Activated naive CD8-positive, alpha-beta T cell treated with anti-CD3 and anti-CD28 coated beads for 36 hours (primary cell): ENCODE measurements at regions not wholly inside any gene's neighbourhood (a gene's known extent, or its start where the extent isn't known, plus 50 kb on each side); places are given as distances from the start of the nearest gene placed in this dataset.

ENCODE experiments used
- DNase-seq: peaks from one replicate; pipeline ENCODE4 v3.0.0; 2021
- H3K27ac Mint-ChIP-seq: one replicate; pipeline ENCODE4 v1.8.0; 2022; ENCODE audit warnings: mild to moderate bottlenecking, moderate library complexity, mixed read lengths
- H3K27me3 Mint-ChIP-seq: one replicate; pipeline ENCODE4 v1.8.0; 2022; ENCODE audit warnings: mild to moderate bottlenecking, mixed read lengths
- H3K36me3 Mint-ChIP-seq: one replicate; pipeline ENCODE4 v1.8.0; 2021; ENCODE audit warnings: mild to moderate bottlenecking, mixed read lengths
- H3K4me1 Mint-ChIP-seq: one replicate; pipeline ENCODE4 v1.8.0; 2021; ENCODE audit warnings: mixed read lengths
- H3K4me3 Mint-ChIP-seq: one replicate; pipeline ENCODE4 v1.8.0; 2022; ENCODE audit warnings: mild to moderate bottlenecking, moderate library complexity, mixed read lengths
- H3K9me3 Mint-ChIP-seq: one replicate; pipeline ENCODE4 v1.8.0; 2022; ENCODE audit warnings: mixed read lengths

DNA sequence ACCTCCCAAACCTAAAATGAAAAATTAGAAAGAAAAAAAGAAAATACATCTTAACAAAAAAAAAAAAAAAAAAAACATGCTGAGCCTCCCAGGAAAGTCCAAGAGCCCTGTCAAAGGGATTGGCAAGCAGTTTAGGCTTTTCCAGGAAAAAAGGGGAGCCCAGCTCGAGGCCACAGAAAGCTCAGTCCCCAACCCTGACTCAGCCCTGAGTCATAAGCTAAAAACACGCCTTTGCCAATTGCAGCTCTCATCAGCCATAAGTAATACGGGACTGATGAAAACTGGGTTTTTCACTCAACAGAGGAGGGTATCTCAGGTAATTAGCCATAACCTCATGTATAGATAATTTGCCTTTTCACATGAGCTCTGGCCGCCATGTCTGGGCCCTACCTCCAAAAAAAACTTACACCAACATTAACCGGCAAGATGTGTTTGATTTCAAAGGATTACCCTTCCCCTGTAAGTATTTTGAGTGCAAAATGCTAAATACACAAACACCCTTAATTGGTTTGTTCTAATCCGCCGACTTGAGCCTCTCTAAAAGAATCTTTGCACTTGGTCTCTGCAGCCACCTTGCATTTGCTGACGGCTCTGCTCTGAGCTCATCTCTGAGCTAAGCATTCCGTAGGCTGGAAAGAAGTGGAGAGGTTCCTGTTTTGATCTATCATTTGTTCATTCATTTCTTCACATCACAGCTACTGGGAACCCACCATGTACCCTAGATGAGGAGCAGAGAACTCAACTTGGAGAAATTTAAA lies 319.2 kb downstream of the BCL11B start:
- Mint-ChIP-seq H3K27me3 (no peaks in the 10 kb centered on the region), H3K36me3 (no peaks in the 10 kb centered on the region)

GRCh38 chr14:98953551-98954348 lies 318.2 kb downstream of the BCL11B start:
- H3K9me3 Mint-ChIP-seq: no peaks in the 10 kb centered on the region
- no peak for DNase-seq
- no peaks in the 10 kb centered on the region for H3K36me3 Mint-ChIP-seq
- no peak overlapping the region for H3K27ac Mint-ChIP-seq
- no peak overlapping the region for H3K4me3 Mint-ChIP-seq
- no peaks in the 10 kb centered on the region for H3K27me3 Mint-ChIP-seq
- H3K4me1 Mint-ChIP-seq: peaks cover 5% of the 10 kb centered on the region

More for the DNA sequence above, 319.2 kb downstream of the BCL11B start:
- Mint-ChIP-seq H3K4me3 (no peak overlapping the region), H3K9me3 (no peaks in the 10 kb centered on the region), H3K27ac (no peak overlapping the region), H3K4me1 (peaks cover 8% of the 10 kb centered on the region)
- DNase-seq: no peak

DNA sequence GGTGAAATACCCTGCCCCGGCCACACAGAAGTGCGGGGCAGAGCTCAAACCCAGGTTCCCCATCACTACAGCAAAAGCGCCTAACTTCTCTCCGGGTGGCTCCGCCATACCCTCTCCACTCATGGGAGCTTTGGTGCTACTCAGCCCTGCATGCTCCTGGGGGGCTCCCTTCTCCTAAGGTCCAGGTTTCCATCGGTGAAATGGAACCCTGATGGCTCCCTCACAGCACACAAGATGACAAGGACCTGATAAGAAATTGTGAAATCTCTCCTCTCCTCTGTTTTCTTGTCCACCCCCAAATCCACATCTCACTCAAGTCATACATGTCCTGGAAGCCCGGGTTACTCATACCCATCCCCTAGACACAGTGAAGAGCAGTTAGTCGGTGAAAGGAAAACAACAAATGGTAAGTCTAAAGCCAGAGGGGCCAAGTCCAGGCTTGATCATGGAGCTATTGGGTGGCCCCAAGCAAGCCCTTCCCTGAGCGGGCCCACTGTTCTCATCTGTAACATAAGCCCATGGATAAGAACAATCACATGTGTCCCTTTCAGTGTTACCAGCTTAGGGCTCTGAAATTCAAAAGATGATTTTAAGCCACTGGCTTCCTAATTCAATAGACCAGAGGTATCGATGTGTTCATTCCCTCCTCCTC lies 317.5 kb downstream of the BCL11B start:
- no peaks in the 10 kb centered on the region for H3K27me3 Mint-ChIP-seq
- peaks cover 4% of the 10 kb centered on the region for H3K4me1 Mint-ChIP-seq
- DNase-seq: no peak
- no peaks in the 10 kb centered on the region for H3K36me3 Mint-ChIP-seq
- H3K9me3 Mint-ChIP-seq: no peaks in the 10 kb centered on the region
- no peak overlapping the region for H3K27ac Mint-ChIP-seq
- H3K4me3 Mint-ChIP-seq: no peak overlapping the region

- no peak overlapping the region for H3K4me3 Mint-ChIP-seq
- H3K4me1 Mint-ChIP-seq: peaks cover 8% of the 10 kb centered on the region
- no peak overlapping the region for H3K27ac Mint-ChIP-seq
- no peaks in the 10 kb centered on the region for H3K36me3 Mint-ChIP-seq
- no peaks in the 10 kb centered on the region for H3K9me3 Mint-ChIP-seq
- no peak for DNase-seq
- H3K27me3 Mint-ChIP-seq: no peaks in the 10 kb centered on the region
These were observed 316.8 kb downstream of the BCL11B start for GRCh38 chr14:98955036-98955740.

- DNase-seq: no peak
- Mint-ChIP-seq H3K9me3 (no peaks in the 10 kb centered on the region), H3K27ac (no peak overlapping the region), H3K4me3 (no peak overlapping the region), H3K36me3 (no peaks in the 10 kb centered on the region), H3K27me3 (no peaks in the 10 kb centered on the region), H3K4me1 (peaks cover 14% of the 10 kb centered on the region)
These were observed 316.3 kb downstream of the BCL11B start for GRCh38 chr14:98955741-98956070.

DNA sequence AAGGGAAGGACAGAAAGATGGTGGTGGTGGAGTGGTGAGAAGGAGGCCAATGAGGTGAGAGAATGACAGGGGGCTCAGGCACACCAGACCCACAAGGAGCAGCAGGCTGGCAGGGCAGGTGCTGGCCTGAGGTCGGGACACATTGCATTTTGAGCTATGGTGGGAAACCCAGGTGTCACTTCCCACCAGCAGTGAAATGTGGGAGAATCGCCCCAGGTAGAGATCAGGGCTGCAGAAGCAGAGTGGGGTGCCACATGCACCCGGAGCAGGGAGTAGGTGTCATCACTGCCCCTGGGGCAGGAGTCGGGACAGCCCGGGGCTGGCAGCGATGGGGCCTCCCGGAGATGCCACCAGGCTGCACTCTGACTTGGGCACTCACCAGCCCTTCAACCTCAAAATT lies 315.8 kb downstream of the BCL11B start:
- no peak overlapping the region for H3K27ac Mint-ChIP-seq
- H3K36me3 Mint-ChIP-seq: no peaks in the 10 kb centered on the region
- no peaks in the 10 kb centered on the region for H3K27me3 Mint-ChIP-seq
- H3K9me3 Mint-ChIP-seq: no peaks in the 10 kb centered on the region
- no peak for DNase-seq
- H3K4me3 Mint-ChIP-seq: no peak overlapping the region
- H3K4me1 Mint-ChIP-seq: peaks cover 18% of the 10 kb centered on the region

DNA sequence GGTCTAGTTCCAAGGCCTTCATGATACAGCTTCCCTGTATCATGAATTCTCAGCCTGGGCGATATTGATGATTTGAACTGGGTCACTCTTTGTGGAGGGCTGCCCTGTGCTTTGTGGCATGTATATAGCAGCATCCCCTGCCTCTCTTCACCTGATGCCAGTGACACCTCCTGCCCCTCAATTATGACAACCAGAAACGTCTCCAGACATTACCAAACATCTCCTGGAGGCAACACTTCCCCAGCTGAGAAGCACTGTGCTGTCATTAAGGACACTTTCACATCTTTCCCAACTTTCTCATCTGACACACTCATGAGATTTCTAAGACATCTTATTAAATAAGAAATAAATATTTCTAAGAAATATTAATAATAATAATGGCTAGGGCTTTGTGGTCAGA lies 315.3 kb downstream of the BCL11B start:
- H3K4me1 Mint-ChIP-seq: peaks cover 22% of the 10 kb centered on the region
- no peaks in the 10 kb centered on the region for H3K9me3 Mint-ChIP-seq
- no peak overlapping the region for H3K4me3 Mint-ChIP-seq
- no peaks in the 10 kb centered on the region for H3K36me3 Mint-ChIP-seq
- no peaks in the 10 kb centered on the region for H3K27me3 Mint-ChIP-seq
- no peak overlapping the region for H3K27ac Mint-ChIP-seq
- DNase-seq: no peak

- DNase-seq: no peak
- no peak overlapping the region for H3K4me3 Mint-ChIP-seq
- H3K27ac Mint-ChIP-seq: no peak overlapping the region
- peaks cover 22% of the 10 kb centered on the region for H3K4me1 Mint-ChIP-seq
- H3K36me3 Mint-ChIP-seq: no peaks in the 10 kb centered on the region
- H3K27me3 Mint-ChIP-seq: no peaks in the 10 kb centered on the region
- H3K9me3 Mint-ChIP-seq: no peaks in the 10 kb centered on the region
These were observed 314.6 kb downstream of the BCL11B start for GRCh38 chr14:98957211-98958047.

DNA sequence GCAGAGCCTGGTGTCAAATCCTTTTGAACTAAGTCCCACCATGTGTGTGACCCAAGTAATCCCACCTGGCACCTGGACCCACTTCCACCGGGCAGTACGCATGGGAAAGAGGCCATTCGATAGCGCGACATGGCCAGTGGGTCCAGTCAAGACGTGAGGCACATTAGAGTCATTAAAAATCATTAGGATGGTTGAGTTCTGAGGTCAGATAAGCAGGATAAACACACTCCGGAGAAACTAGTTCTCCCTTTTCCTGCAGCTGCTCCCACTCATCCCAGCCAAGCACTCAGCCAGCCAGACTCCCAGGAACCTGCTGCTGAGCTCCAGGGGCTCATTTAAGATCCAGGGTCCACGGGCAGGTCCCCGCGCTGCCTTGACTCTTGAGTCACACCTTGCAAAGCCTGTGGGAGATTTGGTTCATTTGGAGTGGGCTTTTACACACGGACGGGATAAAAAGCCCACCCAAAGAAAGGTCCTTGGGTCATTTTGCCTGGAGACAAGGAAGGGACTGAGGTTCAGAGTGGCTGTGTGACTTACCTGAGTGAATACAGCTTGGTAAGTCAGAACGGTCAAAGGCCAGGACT lies 313.9 kb downstream of the BCL11B start:
- no peak overlapping the region for H3K27ac Mint-ChIP-seq

DNA sequence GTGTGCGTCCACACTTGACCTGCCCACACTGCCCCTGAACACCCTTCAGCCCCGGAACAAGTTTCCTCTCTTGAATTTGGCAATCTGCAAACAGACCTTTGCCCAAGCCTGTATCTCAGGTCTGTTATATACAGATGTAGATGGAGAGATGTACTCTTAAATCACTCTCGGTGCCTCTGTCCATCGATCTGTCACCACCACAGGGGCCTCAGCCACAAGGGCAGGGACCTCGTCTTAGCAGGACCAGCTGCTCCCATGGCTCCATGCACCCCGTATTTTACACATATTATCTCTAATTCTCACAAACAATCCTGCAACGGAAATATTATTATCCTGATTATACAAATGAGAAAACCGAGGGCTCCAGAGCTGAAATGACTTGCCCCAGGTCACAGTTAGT lies 313.4 kb downstream of the BCL11B start:
- Mint-ChIP-seq H3K4me3 (no peak overlapping the region), H3K27ac (no peak overlapping the region), H3K36me3 (no peaks in the 10 kb centered on the region), H3K9me3 (no peaks in the 10 kb centered on the region), H3K27me3 (no peaks in the 10 kb centered on the region), H3K4me1 (peaks cover 32% of the 10 kb centered on the region)
- no peak for DNase-seq

More for the DNA sequence above, 313.9 kb downstream of the BCL11B start:
- Mint-ChIP-seq H3K36me3 (no peaks in the 10 kb centered on the region), H3K4me1 (peaks cover 28% of the 10 kb centered on the region), H3K4me3 (no peak overlapping the region), H3K9me3 (no peaks in the 10 kb centered on the region), H3K27me3 (no peaks in the 10 kb centered on the region)
- no peak for DNase-seq

- Mint-ChIP-seq H3K27ac (no peak overlapping the region), H3K9me3 (no peaks in the 10 kb centered on the region), H3K4me3 (no peak overlapping the region), H3K36me3 (no peaks in the 10 kb centered on the region), H3K4me1 (peaks cover 39% of the 10 kb centered on the region), H3K27me3 (no peaks in the 10 kb centered on the region)
- DNase-seq: no peak
These were observed 312.6 kb downstream of the BCL11B start for GRCh38 chr14:98959410-98959809.

- Mint-ChIP-seq H3K27me3 (no peaks in the 10 kb centered on the region), H3K4me3 (no peak overlapping the region), H3K27ac (no peak overlapping the region), H3K4me1 (peaks cover 45% of the 10 kb centered on the region), H3K9me3 (no peaks in the 10 kb centered on the region), H3K36me3 (no peaks in the 10 kb centered on the region)
- no peak for DNase-seq
These were observed 311.9 kb downstream of the BCL11B start for GRCh38 chr14:98959958-98960616.

GRCh38 chr14:98960617-98961013 lies 311.4 kb downstream of the BCL11B start:
- Mint-ChIP-seq H3K4me1 (peaks cover 49% of the 10 kb centered on the region), H3K4me3 (no peak overlapping the region), H3K9me3 (no peaks in the 10 kb centered on the region), H3K36me3 (no peaks in the 10 kb centered on the region), H3K27me3 (no peaks in the 10 kb centered on the region), H3K27ac (no peak overlapping the region)
- DNase-seq: no peak

DNA sequence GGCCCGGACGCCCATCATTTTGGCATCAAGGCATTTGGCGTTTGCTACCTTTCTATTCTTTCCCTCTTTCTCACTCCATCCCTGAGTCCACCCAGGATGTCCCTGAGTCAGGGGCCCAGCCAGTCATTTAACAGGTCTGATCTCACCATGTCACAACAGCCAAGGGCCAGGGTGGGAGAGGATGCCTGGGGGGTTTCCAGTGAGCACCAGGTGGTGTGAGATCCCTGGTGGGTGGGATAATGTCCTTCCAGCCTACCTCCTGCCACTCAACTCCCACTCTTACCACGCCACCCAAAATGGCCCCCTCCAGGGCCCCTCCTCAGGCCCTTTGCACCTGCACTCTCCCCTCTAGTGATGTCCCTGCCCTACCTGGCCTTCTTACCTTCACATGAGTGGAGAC lies 310.8 kb downstream of the BCL11B start:
- H3K36me3 Mint-ChIP-seq: no peaks in the 10 kb centered on the region
- H3K9me3 Mint-ChIP-seq: no peaks in the 10 kb centered on the region
- no peak overlapping the region for H3K4me3 Mint-ChIP-seq
- H3K4me1 Mint-ChIP-seq: peaks cover 49% of the 10 kb centered on the region
- no peak for DNase-seq
- H3K27me3 Mint-ChIP-seq: no peaks in the 10 kb centered on the region
- H3K27ac Mint-ChIP-seq: no peak overlapping the region
